SU-DHL-6 (cell line): ENCODE measurements at regions not wholly inside any gene's neighbourhood (a gene's known extent, or its start where the extent isn't known, plus 50 kb on each side); places are given as distances from the start of the nearest gene placed in this dataset.

Source experiments
- CTCF ChIP-seq: fragments of 200-600 bp; sonication (generic); IDR thresholded peaks from one replicate; pipeline ENCODE4 v1.5.1; 2017; ENCODE audit warnings: antibody characterized with exemption, mild to moderate bottlenecking, low read length, moderate library complexity; ENCODE audit not compliant: insufficient read depth, poor library complexity, severe bottlenecking
- EZH2phosphoT487 ChIP-seq: fragments of 200-600 bp; sonication (generic), shearing (Covaris generic); conservative IDR thresholded peaks from 2 replicates; pipeline ENCODE4 v1.6.1; 2018; ENCODE audit warnings: mild to moderate bottlenecking, antibody characterized with exemption, low read length, moderate library complexity, mixed read lengths

DNA sequence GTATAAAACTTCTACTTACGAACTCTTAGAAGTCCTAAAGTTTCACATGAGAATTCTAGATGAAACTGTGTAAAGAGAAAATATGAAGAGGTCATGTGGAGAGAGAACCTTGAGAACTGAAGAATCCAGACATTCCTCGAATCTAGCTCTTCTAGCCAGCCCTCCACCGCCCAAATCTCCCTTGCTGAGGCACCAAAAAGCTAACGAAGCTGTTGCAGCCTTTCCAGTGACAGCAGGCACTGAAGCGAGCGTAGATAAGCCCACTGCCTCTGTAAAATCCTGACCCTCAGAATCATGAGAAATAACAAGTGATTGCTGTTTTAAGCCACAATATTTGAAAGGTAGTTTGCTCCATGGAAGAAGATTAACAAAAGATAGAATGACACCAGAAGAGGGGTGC lies 134.0 kb downstream of the GOLGA6L6 start:
- TF ChIP-seq CTCF (no peak), EZH2phosphoT487 (no peak)
